ENCODE measurements at regions not wholly inside any gene's neighbourhood (a gene's known extent, or its start where the extent isn't known, plus 50 kb on each side); places are given as distances from the start of the nearest gene placed in this dataset.

GRCh38 chr1:229031481-229032341, 239.2 kb upstream of the RAB4A start:
- H3F3A ChIP-seq (ENCODE audit: insufficient read depth, low read length, poor library complexity, severe bottlenecking) = no peaks in the 10 kb centered on the region
- no peaks in the 10 kb centered on the region for H3K9me3 ChIP-seq (ENCODE audit: low read length)
- H3K9ac ChIP-seq (ENCODE audit: low read length) = no peak overlapping the region
- H3K36me3 ChIP-seq (ENCODE audit: insufficient read depth, low read length) = no peaks in the 10 kb centered on the region
- H3K27ac ChIP-seq (ENCODE audit: low read length) = no peak overlapping the region
- H3K79me2 ChIP-seq (replicated peaks; ENCODE audit: insufficient read depth, low read length) = no peaks in the 10 kb centered on the region
- no peak overlapping the region for H2AFZ ChIP-seq (ENCODE audit: low read depth, low read length)
- H3K4me3 ChIP-seq (ENCODE audit: low read length) = no peak overlapping the region
- H3K4me2 ChIP-seq (ENCODE audit: low read length) = no peak overlapping the region
- H3K9me2 ChIP-seq (ENCODE audit: insufficient read depth, low read length) = no peaks in the 10 kb centered on the region
- TF ChIP-seq REST (IDR thresholded peaks at IDR 0.05; ENCODE audit: borderline replicate concordance) = no peak
- no peak for TF ChIP-seq MXI1 (conservative IDR thresholded peaks at IDR 0.05; ENCODE audit: poor library complexity, severe bottlenecking)
- no peak for TF ChIP-seq TAF1 (IDR thresholded peaks at IDR 0.05; ENCODE audit: low read depth)
- TF ChIP-seq CTCF (IDR thresholded peaks at IDR 0.05; ENCODE audit: poor library complexity, severe bottlenecking) = no peak
- no peak for TF ChIP-seq EP300 (conservative IDR thresholded peaks at IDR 0.05; ENCODE audit: poor library complexity, severe bottlenecking)
- no peak for TF ChIP-seq EZH2 (IDR thresholded peaks at IDR 0.05; ENCODE audit: borderline replicate concordance, insufficient read depth, low read length, poor library complexity, severe bottlenecking)
- TF ChIP-seq SMC3 (conservative IDR thresholded peaks at IDR 0.05; ENCODE audit: poor library complexity) = no peak
- TF ChIP-seq RAD21 (conservative IDR thresholded peaks at IDR 0.05) = no peak
- TF ChIP-seq POLR2AphosphoS5 (IDR thresholded peaks at IDR 0.05) = no peak
- H4K20me1 ChIP-seq (ENCODE audit: insufficient read depth) = no peaks in the 10 kb centered on the region
- no peaks in the 10 kb centered on the region for H3K27me3 ChIP-seq (ENCODE audit: insufficient read depth, low read depth, low read length)

- no peak overlapping the region for H3K9ac ChIP-seq (ENCODE audit: low read length)
- no peaks in the 10 kb centered on the region for H3K36me3 ChIP-seq (ENCODE audit: insufficient read depth, low read length)
- no peaks in the 10 kb centered on the region for H3K27me3 ChIP-seq (ENCODE audit: insufficient read depth, low read depth, low read length)
- no peaks in the 10 kb centered on the region for H3F3A ChIP-seq (ENCODE audit: insufficient read depth, low read length, poor library complexity, severe bottlenecking)
- H3K4me2 ChIP-seq (ENCODE audit: low read length) = no peak overlapping the region
- H4K20me1 ChIP-seq (ENCODE audit: insufficient read depth) = no peaks in the 10 kb centered on the region
- H3K79me2 ChIP-seq (replicated peaks; ENCODE audit: insufficient read depth, low read length) = no peaks in the 10 kb centered on the region
- no peak overlapping the region for H2AFZ ChIP-seq (ENCODE audit: low read depth, low read length)
- TF ChIP-seq SMC3 (conservative IDR thresholded peaks at IDR 0.05; ENCODE audit: poor library complexity) = no peak
- no peak for TF ChIP-seq RAD21 (conservative IDR thresholded peaks at IDR 0.05)
- TF ChIP-seq TAF1 (IDR thresholded peaks at IDR 0.05; ENCODE audit: low read depth) = no peak
- TF ChIP-seq CTCF (IDR thresholded peaks at IDR 0.05; ENCODE audit: poor library complexity, severe bottlenecking) = no peak
- TF ChIP-seq MXI1 (conservative IDR thresholded peaks at IDR 0.05; ENCODE audit: poor library complexity, severe bottlenecking) = no peak
- no peaks in the 10 kb centered on the region for H3K9me2 ChIP-seq (ENCODE audit: insufficient read depth, low read length)
- no peaks in the 10 kb centered on the region for H3K9me3 ChIP-seq (ENCODE audit: low read length)
- H3K4me3 ChIP-seq (ENCODE audit: low read length) = no peak overlapping the region
- no peak overlapping the region for H3K27ac ChIP-seq (ENCODE audit: low read length)
Observed at GRCh38 chr1:229032375-229032774, 238.5 kb upstream of the RAB4A start.
